ENCODE measurements at regions not wholly inside any gene's neighbourhood (a gene's known extent, or its start where the extent isn't known, plus 50 kb on each side); places are given as distances from the start of the nearest gene placed in this dataset.
A peak's percentile ranks its signal among the peaks of the same experiment; 100 is the strongest.
"Not testable (repeated sequence)": the region's sequence is repeated elsewhere in the genome, so short reads cannot be mapped to it uniquely, and the experiment has no call there.

DNA sequence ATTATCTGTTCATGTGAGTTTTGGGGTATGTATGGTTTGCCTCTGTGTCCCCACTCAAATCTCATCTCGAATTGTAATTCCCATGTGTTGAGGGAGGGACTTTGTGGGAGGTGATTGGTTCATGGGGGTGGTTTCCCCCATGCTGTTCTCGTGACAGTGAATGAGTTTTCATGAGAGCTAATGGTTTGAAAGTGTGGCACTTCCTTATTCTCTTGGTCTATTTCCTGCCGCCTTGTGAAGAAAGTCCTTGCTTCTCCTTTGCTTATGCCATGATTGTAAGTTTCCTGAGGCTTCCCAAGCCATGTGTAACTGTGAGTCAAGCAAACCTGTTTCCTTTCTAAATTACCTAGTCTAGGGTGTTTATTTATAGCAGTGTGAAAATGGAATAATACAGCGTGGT, 128.1 kb upstream of the HS3ST4 start:
- no peak for DNase-seq (ENCODE audit: low spot score)

DNA sequence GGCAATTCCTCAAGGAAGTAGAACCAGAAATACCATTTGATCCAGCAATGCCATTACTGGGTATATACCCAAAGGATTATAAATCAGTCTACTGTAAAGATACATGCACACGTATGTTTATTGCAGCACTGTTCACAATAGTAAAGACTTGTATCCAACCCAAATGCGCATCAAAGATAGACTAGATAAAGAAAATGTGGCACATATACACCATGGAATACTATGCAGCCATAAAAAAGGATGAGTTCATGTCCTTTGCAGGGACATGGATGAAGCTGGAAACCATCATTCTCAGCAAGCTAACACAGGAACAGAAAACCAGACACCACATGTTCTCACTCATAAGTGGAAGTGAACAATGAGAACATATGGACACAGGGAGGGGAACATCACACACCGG, 130.0 kb upstream of the HS3ST4 start:
- not testable (repeated sequence) for DNase-seq (ENCODE audit: low spot score)

DNA sequence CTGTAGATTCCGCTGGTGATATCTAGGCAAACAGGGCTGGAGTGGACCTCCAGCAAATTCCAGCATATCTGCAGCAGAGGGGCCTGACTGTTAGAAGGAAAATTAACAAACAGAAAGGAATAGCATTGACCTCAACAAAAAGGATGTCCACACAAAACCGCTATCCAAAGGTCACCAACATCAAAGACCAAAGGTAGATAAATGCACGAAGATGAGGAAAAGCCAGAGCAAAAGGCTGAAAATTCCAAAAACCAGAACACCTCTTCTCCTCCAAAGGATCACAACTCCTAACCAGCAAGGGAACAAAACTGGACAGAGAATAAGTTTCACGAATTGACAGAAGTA, 134.8 kb upstream of the HS3ST4 start:
- not testable (repeated sequence) for DNase-seq (ENCODE audit: low spot score)

DNA sequence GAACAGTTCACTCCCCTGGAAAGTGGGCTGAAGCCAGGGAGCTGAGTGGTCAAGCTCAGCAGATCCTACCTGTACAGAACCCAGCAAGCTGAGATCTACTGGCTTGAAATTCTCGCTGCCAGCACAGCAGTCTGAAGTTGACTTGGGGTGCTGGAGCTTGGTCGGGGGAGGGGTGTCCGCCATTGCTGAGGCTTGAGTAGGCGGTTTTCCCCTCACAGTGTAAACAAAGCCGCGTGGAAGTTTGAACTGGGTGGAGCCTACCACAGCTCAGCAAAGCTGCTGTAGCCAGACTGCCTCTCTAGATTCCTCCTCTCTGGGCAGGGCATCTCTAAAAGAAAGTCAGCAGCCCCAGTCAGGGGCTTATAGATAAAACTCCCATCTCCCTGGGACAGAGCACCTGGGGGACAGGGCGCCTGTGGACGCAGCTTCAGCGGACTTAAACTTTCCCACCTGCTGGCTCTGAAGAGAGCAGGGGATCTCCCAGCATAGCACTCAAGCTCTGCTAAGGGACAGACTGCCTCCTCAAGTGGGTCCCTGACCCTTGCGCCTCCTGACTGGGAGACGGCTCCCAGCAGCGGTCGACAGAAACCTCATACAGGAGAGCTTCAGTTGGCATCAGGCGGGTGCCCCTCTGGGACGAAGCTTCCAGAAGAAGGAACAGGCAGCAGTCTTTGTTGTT, 135.3 kb upstream of the HS3ST4 start:
- not testable (repeated sequence) for DNase-seq (ENCODE audit: low spot score)

DNA sequence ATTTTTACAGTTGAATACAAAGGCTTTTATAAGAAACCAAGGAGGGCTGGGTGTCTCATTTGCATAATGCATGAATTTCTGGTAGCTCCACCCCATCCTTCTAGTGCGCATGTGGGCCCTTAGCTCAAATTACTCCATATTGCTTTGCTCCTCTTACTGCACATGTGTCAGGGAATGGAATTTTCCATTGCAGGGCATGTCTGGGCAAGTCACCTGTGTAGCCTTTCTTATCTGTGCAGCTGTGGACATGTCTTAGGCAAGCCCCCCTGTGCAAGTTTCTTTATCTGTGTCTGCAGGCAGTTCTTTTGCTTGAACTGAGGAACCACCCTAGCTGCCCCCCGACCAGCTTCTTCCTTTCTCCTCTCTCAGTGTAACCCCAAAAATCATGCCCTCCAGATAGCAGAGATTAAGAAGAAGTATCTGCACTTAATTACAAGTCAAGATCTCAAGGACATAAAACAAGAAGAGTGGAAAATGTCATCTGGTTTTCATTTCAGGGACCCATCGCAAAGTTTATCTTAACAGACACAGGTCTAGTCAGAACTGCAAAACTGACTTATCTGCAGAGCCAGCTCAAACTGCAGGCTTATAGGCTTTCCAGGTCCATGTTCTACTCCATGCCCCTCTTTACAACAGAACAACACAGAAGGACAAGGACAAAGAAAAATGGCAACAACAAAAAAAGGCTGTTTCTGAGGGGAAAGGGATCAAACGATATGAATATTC, 137.9 kb upstream of the HS3ST4 start:
- DNase-seq (ENCODE audit: low spot score): no peak

DNA sequence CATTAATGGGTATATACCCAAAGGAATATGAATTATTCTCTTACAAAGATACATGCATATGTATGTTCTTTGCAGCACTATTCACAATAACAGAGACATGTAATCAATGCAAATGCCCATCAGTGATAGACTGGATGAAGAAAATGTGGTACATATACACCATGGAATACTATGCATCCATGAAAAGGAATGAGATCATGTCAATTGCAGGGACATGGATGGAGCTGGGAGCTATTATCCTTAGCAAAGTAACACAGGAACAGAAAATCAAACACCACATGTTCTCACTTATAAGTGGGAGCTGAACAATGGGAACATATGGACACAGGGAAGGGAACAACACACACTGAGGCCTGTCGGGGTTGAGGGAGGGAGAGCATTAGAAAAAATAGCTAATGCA, 141.1 kb upstream of the HS3ST4 start:
- DNase-seq (ENCODE audit: low spot score): no peak

DNA sequence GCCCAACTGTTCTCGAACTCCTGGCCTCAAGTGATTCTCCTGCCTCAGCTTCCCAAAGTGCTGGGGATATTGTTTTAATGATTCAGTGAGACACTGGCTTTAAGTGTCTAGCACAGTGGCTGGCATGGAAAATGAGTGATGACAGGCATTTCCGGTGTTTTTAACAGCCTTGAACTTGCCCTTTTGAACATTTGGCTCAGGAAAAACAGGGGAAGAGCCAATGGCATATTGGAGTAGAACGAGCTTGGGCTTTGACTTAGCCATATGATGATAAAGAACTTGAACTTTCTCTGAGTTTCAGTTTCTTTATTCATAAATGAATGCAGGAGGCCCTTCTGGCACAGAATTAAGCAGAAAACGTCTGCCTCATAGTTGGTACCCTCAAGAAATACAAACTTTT, 145.0 kb upstream of the HS3ST4 start:
- DNase-seq (ENCODE audit: low spot score): no peak

DNA sequence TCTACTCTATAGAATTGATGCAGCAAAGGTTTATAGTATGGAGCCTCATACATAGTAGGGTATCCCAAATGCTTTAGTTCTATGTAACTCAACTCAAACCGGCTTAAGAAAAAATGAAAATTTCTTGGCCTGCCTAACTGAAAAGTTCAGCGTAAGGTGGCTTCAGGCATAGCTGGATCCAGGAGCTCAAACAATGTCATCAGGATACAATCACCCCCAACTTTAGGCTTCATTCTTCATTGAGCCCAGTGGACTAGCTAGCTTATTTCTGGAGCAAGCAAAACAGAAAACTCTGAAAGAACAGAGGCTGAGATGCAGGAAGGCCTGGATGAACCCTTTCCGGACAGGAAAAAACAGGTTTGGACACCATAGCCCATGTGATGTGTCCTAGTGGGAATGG, 147.5 kb upstream of the HS3ST4 start:
- no peak for DNase-seq (ENCODE audit: low spot score)

DNA sequence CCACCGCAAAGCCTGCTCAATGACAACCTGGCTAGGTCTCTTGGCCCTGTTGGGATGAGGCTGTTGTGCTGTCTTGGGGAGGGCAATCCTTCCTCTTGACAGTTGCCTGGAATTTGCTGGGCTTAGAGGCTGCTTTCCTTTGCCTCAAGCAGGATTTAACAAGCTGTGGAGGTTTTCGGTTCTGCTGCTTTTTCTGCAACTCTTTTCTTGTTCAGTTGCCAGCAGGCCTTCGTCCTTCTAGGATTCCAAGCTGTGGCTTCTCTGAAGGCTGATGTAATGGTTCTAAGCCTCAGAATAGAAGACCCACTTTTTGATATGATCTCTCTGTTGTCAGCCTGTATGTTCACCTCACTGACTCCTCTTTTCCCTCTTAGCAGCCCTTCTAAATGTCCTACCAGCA, 149.5 kb upstream of the HS3ST4 start:
- DNase-seq (ENCODE audit: low spot score): no peak

DNA sequence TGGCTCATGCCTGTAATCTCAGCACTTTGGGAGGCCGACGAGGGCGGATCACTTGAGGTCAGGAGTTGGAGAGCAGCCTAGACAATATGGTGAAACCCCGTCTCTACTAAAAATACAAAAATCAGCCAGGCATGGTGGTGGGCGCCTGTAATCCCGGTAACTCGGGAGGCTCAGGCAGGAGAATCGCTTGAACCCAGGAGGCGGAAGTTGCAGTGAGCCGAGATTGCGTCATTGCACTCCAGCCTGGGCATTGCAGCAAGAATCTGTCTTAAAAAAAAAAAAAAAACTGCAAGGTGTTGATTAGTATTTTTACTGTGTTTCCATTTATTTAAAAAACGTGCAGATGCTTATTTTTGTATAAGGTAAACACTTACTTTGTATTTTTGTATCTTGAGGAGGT, 152.0 kb upstream of the HS3ST4 start:
- not testable (repeated sequence) for DNase-seq (ENCODE audit: low spot score)

DNA sequence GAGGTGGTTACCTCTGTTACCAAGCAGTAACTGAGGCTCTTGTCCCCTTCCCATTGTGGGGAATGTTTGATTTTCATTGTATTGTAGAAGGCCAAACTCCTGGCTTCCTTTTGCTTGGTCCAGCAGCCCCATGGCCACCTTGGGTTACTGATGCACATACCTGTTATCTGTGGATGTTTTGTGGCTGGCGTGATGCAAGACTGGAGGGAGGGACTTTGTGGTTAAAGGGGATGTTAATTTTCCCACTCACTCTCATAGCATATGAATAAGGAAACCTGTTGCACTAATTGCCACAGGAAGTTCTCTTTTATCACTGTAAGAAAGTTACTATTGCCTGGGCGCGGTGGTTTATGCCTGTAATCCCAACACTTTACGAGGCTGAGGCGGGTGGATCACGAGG, 168.6 kb upstream of the HS3ST4 start:
- DNase-seq (ENCODE audit: low spot score): no peak

DNA sequence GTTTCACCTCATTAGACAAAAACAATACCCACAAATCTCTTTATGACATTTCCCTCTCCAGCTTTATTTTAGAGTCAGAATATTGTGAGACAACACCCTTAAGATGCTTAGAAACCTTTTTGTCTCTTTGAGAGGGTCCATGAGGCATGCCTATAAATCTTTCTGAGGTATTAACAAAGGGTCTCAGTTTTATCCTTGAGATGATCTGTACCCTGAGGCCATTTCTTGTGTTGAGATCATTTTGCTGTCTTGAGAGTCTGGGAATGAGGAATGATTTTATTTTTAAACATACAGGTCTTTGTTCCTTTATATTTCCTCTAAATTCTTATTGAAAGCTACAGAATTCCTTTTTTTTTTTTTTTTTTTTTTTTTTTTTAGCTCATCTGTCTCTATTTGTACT, 179.7 kb upstream of the HS3ST4 start:
- DNase-seq (ENCODE audit: low spot score): no peak

DNA sequence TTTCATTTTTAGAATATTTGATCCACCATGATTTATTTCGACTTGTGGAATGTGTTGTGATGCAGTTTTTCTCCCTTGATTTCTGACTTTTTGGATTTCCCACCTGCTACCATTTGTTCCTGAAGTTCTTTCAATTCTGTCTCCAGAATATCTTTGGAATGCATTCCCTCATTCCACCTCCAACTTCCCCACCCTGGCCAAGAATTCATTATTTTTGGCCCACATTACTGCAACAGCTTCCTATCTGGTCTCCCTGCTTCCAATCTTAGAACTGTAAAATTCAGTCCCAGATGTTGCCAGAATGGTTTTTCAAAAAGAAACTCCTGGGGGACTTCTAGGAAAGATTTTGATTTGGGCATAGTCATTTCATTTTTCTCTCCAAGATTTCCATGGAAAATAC, 182.3 kb upstream of the HS3ST4 start:
- DNase-seq (ENCODE audit: low spot score): no peak

DNA sequence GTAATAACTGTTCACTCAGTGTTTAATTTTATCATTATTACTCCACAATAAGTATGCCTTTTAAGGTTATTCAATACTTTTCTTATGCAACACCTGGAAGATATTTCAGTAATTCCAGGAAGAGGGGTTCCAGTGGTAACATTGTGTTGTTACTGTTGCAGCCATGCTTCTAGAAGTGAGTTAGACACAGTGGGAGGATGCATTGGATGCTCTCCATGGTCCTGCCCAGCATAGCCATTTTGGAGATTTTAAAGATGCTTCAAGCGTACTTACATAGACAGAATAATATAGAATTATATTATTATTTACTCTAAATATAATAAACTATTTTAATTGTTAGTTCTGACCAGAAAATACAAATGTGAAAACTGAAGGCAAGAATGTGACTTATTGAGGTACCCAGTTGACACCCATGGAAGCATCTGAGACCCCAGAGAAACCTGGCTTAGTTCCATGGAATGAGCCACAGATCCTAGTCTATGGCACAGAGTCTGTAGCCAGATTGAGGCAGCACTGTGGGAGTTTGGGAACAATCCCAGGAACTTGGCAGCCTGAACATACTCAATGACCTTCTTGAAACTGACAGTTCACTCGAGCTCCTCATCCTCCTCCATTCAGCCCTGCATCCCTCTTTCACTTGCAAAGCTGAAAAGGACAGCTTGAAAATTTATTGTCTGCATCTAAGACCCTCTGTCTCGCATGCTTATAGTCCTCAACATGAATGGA, 190.1 kb upstream of the HS3ST4 start:
- peak; percentile 4 for DNase-seq (ENCODE audit: low spot score)

DNA sequence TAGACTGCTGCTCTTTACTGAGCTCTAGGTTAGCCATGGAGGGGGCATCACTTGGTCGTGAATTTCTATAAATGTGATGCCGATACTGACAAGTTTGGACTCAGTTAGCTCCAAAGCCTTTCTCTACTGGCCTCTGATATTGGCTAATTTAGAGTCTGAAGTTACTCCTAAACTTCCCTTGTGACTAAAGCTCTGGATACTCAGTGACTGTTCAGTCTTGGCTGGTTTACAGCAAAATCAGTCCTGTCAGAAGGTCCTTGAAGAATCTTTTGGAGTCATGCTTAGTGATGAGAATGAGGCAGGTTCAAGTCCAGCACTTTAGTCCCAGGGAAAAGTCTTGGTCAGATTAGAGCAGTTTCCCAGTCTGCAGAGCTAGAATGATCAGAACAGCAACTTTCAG, 197.5 kb upstream of the HS3ST4 start:
- DNase-seq (ENCODE audit: low spot score): no peak

DNA sequence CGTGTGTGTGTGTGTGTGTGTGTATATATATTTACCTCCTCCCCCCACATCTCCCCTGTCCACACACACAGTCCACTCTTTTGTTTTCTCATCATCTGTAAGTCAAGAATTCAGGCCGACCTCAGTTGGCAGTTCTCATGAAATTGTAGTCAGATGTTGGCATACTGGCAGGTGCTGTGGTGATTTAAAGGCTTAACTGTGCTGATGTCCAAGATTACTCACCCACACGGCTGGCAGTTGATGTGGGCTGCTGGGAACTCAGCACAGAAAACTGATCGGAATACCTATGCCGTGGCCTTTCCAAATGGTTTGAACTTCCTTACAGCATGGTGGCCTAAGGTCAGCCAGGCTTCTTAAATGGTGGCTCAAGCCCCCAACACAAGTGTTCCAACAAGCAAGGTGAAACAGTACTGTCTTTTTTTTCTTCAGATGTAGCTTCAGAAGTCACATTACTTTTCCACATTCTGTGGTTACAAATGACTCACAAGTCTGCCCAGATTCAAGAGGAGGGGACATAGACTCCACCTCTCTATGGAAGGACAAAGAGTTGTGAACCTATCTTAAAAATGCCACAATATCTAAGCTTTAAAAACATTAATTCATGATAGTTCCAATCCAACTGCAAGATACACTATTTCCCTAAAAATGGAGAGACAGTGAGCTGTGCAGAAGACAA, 198.5 kb upstream of the HS3ST4 start:
- DNase-seq (ENCODE audit: low spot score): no peak

DNA sequence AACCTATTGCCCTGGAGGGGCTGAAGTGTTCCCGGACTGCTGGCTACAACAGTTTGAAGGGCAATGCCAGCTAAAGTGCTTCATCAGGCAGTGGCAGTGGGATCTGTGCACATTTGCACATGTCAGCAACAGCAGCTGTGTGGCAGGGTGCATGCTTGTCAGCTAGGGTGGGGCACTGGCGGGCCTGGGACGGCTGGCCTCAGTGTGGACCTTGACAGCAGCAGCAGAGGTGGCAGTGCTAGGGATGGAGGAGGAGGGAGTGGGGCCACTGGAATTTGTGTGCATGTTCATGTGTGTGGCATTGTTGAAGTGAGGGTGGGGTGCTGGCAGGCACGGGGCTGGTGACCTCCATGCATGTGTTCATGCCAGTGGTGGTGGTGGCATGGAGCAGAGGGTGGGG, 203.3 kb upstream of the HS3ST4 start:
- no peak for DNase-seq (ENCODE audit: low spot score)

DNA sequence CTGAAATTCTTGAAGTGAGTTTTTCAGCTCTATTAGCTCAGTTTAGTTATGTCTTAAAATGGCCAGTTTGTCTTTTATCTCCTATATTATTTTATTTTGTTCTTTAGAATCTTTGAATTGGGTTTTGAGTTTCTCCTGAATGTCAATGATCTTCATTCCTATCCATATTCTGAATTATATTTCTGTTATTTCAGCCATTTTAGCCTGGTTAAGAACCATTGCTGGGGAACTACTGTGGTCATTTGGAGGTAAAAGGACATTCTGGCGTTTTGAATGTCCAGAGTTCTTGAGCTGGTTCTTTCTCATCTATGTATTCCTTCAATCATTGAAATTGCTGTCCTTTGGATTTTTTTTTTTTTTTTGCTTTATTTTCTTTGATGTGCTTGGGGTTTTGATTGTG, 203.9 kb upstream of the HS3ST4 start:
- no peak for DNase-seq (ENCODE audit: low spot score)

DNA sequence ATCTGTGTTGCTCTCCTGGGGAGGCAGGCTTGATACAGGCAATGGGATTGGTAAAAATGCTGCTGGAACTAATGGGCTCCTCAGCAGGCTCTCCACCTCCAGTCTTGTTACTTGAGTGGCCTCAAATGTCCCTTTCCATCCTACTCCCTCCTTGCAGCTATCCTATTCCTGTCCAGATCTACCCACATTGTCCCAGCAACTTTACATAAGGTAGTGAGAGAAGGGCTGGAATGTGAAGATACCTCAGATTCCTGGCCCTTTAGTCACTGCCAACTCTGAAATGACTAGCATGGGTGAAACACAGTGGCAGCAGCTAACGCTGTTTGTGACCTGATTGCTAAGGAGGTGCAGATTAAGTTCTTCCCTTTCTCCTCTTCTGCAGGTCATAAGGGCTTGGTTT, 210.1 kb upstream of the HS3ST4 start:
- no peak for DNase-seq (ENCODE audit: low spot score)

DNA sequence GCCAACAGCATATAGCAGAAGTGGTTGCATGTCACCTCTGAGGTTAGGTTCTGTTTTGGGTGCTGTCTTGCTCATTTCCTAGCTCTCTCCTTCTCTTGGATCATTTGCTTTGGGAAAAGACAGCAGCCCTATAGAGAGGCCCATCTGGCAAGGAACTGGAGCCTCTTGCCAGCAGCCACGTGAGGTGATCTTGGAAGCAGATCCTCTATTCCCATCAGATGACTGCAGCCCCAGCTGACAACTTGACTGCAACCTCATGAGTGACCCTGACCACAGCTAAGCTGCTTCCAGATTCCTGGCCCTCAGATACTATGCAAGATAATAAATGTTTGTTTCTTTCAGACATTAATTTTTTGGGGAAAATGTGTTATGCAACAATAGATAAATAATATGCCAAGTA, 213.3 kb upstream of the HS3ST4 start:
- DNase-seq (ENCODE audit: low spot score): no peak

DNA sequence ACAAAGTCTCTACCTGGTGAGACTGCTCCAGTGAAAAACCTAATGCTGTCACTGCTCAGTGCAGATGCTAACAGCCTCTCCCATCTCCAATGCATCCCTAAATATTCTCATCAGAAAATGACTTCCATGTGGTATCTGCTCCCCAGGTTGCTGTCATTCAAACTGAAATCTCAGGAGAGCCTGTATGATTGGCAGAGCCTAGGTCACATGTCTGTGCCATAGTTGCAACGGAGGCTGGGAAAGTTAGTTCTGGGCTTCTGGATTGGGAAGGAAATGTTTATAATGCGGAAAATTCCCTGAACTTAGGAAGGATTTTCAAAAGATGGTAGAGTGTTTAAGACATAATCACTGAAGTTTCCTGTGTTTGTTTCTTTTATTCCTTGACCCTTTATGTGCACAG, 206.4 kb upstream of the ZKSCAN2 start:
- DNase-seq (ENCODE audit: low spot score): no peak

DNA sequence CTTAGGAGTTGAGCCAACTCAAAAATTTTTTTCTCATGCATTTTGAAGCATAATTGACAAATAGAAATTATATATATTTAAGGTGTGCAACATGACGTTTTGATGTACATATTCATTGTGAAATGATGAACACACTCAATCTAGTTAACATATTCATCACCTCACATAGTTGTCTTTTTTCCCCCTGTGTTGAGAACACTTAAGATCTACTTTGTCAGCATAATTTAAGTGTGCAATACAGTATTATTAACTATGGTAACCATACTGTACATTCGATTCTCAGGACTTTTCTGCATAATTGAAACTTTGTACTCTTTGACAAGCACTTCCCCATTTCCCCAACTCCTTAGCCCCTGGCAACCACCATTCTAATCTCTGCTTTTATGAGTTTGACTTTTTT, 192.2 kb upstream of the ZKSCAN2 start:
- no peak for DNase-seq (ENCODE audit: low spot score)

DNA sequence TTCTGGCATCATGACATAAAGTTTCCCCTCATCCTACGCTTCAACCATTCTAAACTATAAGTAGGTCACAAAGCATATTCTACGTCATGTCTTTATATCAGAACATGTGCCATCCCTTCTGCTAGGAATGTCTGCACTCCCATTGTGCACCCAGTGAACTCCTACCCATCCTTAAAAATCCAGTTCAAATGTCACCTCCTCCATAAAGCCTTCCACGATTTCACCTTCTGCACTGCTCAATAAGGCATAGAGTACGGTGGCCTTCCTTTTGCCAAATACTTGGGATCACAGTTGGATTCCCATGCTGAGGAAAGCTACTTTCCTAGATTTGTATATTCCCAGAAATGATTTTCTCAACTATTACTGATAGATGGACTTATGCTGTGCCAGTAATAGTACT, 186.3 kb upstream of the ZKSCAN2 start:
- DNase-seq (ENCODE audit: low spot score): no peak

Data from Ammon's horn (tissue), 1 donor.